Kidney capillary endothelial cell (primary cell): ENCODE measurements at regions not wholly inside any gene's neighbourhood (a gene's known extent, or its start where the extent isn't known, plus 50 kb on each side); places are given as distances from the start of the nearest gene placed in this dataset.
"Not testable (repeated sequence)": the region's sequence is repeated elsewhere in the genome, so short reads cannot be mapped to it uniquely, and the experiment has no call there.

Experiments
- DNase-seq: peaks from one replicate; pipeline ENCODE4 v3.0.0-alpha.2; 2018; ENCODE audit warnings: low spot score

GRCh38 chr4:188287169-188287894 lies 148.1 kb downstream of the TRIML1 start:
- no peak for DNase-seq

DNA sequence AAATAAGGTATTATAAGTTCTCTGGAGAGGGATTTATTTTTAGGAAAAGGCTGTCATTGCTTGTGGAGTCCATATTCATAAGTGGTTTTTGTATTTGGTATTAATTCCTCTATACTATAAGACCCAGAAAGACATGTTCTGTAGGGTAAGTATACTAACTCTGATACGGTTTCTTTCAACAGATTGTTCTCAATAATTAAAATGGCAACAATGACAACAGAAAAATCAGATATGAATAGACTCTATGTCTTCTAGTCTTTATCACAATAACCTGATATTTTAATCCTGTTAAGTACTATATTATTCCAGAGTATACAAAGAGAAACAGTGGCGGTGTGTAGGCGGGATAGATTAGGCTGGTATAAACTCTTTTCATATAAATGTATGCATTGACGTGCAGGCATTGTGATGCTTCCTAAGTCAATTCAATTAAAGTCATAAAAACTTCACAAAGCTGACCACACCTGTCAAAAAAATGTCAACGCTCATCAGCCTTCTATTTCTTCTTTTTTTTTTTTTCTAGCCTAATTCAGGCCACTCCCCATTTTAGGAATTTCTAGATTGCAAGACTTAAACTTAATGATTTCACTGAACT lies 150.4 kb downstream of the TRIML1 start:
- DNase-seq: no peak

DNA sequence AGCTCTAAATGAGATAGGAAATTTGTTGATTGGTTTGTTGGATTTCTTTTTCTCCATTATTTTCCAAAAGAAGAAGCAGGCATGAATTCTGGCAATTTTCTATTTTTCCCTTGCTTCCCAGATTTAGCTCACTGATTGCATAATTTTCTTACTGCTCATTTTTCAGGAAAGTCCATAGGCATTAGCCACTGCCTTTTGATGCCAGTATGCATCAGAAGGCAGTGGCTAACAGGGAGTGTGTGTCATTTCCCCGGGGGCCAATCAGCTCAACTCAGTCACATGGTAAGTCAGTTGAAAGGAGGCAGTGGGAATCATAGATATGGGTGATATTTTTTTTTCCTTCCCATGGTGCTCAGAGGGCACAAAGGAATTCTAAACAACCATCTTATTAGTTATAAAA lies 156.7 kb downstream of the TRIML1 start:
- DNase-seq: peak; percentile 33

GRCh38 chr4:188296331-188296730 lies 157.1 kb downstream of the TRIML1 start:
- DNase-seq: peak; percentile 37

GRCh38 chr4:188297873-188298272 lies 158.6 kb downstream of the TRIML1 start:
- DNase-seq: no peak

DNA sequence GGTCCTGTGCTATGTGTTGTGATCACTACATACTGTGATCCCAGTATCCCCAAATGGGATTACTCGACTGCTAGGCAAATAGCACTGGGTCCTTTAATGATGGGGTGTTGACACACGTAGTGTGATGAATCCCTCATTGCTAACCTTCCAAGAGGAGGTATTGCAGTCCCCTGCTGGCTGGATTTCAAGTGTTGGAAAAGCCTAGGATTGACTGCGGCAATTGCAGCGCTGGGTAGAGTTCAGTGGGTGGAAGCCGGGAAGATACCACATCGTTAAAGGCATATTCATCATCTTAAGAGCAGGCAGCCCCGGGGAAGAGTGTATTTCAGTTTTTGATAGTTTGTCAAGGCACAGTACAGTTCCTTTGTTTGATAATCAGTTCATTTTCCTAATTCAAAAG lies 159.9 kb downstream of the TRIML1 start:
- DNase-seq: no peak

DNA sequence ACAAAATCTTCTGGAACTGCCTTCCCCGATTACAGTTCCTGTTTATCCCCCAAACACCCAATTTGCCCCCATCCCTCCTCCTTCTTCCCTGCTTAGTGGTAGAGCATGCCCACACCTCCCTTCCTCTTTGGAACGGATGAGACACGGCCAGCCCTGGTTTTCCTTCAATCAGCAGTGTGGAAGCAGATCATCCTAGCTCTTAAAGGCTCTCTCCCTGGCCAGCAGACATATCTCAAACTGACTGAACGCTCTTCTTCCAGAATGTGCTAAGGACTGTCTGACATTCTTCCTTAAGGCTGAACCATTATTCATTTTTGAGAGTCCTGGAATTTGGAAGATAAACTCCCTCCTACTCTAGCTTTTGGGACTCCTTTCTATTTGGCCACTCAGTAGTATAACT lies 161.1 kb downstream of the TRIML1 start:
- no peak for DNase-seq

DNA sequence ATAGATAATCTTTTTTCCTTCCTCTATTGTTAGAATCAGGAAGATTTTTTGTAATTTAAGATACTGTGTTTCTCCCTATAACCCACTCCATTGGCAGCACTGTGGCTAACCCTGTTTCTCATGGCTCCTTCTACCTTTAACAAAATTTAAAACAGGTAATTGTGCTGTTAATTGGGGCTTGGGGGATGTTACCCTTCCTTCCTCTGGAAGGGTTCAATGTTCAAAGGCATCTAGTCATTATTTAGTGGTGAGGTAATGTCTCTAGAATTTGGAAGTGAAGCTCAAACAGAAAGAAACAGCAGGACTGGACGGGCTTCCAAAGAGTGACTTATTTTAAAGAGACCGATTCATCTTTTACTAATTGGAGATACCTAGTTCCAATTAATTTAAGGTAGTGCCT lies 166.4 kb downstream of the TRIML1 start:
- no peak for DNase-seq

- DNase-seq: no peak
Observed at GRCh38 chr4:188307591-188307990, 168.3 kb downstream of the TRIML1 start.

DNA sequence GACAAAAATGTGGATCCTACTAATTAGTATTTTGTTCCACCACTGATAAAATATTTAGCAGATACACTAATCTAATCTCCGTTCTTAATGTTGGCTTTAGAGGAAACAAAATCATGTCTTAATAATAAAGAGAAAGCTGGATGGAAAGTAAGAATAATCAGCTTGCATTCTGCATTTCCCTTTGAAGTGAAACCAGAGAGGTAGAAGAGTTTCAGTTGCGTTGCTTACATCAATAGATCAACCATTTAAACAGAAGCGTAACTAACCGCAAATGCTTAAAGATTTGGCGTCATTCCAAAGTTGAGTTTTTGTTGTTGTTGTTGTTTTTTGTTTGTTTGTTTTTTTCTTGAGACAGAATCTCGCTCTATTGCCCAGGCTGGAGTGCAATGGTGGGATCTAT lies 168.9 kb downstream of the TRIML1 start:
- DNase-seq: no peak

- no peak for DNase-seq
Observed at GRCh38 chr4:188316391-188316790, 177.2 kb downstream of the TRIML1 start.

- DNase-seq: no peak
Observed at GRCh38 chr4:188328966-188329365, 189.7 kb downstream of the TRIML1 start.

DNA sequence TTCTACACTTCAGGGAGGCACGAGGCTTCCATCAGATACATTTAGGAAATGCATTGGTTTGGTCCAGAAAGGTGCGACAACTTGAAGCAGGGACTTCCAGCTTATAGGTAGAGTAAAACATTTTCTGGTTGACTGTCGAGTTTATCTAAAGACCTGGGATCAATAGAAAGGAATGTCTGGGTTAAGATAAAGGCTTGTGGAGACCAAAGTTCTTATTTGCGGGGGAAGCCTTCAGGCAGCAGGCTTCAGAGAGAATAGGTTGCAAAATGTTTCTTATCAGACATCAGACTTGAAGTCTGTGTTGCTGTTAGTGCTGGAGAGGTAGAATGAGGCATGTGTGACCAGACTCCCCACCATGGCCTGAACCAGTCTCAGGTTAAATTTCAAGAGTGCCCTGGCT lies 190.3 kb downstream of the TRIML1 start:
- no peak for DNase-seq

GRCh38 chr4:188332265-188332664 lies 193.0 kb downstream of the TRIML1 start:
- no peak for DNase-seq

GRCh38 chr4:188336891-188337290 lies 197.7 kb downstream of the TRIML1 start:
- no peak for DNase-seq

- DNase-seq: no peak
Observed at GRCh38 chr4:188341428-188341827, 202.2 kb downstream of the TRIML1 start.

- DNase-seq: no peak
Observed at GRCh38 chr4:188346171-188346809, 207.0 kb downstream of the TRIML1 start.

GRCh38 chr4:188347339-188347738 lies 208.1 kb downstream of the TRIML1 start:
- no peak for DNase-seq

- DNase-seq: not testable (repeated sequence)
Observed at GRCh38 chr4:188349569-188349968, 210.3 kb downstream of the TRIML1 start.

DNA sequence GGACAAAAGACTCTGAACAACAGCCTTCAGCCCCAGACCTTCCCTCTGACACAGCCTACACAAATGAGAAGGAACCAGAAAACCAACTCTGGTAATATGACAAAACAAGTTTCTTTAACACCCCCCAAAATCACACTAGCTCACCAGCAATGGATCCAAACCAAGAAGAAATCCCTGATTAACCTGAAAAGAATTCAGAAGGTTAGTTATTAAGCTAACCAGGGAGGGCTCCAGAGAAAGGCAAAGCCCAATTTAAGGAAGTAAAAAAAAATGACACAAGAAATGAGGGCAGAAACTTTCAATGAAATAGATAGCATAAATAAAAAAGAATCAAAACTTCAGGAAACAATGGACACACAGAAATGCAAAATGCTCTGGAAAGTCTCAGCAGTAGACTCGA lies 224.0 kb downstream of the TRIML1 start:
- no peak for DNase-seq

GRCh38 chr4:188370777-188371176 lies 231.5 kb downstream of the TRIML1 start:
- no peak for DNase-seq

DNA sequence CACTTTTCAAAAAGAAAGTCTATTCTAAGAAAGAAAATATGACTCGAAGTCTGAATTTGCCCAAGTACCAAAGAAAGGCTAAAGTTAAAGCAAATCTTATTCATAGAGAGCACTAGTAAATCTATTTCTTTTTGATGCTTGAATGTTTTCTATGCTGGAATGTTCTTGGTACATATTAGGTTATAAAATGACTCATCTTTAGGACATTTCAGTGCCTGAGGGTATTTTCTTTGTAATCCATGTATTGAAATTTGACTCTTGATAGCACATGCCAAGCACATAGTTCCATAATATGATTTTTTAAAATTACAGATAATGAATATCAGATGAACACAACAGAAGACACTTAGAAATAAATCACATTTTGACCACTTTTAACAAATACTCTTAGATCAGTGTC lies 232.8 kb downstream of the TRIML1 start:
- no peak for DNase-seq

GRCh38 chr4:188372829-188373228 lies 233.6 kb downstream of the TRIML1 start:
- DNase-seq: peak; percentile 14

DNA sequence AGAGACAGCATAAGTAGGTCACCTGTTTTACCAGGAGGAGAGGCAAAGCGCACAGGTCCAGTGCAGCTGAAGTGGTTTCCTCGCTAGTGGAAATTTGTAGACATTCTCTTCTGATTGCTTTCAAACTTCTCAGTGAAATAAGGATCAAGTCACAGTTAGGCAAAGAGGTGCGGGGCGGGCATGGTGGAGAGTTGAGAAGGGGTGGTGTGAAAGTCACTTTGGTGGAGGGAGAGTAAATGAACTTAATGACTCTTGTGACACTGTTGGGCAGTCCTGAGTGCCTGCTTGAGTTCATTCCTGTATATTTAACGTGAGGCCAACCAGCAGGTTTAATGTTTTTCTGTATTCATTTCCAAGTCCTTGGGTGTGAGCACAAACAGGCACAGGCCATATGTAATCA lies 235.6 kb downstream of the TRIML1 start:
- no peak for DNase-seq
